ENCODE measurements at regions not wholly inside any gene's neighbourhood (a gene's known extent, or its start where the extent isn't known, plus 50 kb on each side); places are given as distances from the start of the nearest gene placed in this dataset.

DNA sequence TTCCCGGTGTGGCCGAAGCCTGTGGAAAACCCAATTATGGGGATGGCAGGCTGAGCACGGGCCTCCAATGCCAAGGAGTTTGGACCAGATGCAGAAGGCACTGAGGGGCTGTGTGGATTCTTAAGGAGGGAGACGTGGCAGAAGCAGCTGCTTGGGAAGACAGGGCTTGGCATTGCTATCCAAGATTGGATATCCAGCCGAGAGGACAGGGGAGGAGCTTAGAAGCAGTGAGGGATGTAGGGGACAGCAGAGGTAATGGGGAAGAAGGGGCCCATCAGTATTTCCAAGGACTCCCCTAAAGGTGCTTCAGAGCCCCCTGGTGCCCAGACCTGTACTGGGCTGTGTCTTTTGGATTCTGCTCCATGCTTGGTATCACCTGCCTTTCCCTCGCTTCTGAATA, 112.8 kb upstream of the TLE3 start:
- TF ChIP-seq, protein P1, sequence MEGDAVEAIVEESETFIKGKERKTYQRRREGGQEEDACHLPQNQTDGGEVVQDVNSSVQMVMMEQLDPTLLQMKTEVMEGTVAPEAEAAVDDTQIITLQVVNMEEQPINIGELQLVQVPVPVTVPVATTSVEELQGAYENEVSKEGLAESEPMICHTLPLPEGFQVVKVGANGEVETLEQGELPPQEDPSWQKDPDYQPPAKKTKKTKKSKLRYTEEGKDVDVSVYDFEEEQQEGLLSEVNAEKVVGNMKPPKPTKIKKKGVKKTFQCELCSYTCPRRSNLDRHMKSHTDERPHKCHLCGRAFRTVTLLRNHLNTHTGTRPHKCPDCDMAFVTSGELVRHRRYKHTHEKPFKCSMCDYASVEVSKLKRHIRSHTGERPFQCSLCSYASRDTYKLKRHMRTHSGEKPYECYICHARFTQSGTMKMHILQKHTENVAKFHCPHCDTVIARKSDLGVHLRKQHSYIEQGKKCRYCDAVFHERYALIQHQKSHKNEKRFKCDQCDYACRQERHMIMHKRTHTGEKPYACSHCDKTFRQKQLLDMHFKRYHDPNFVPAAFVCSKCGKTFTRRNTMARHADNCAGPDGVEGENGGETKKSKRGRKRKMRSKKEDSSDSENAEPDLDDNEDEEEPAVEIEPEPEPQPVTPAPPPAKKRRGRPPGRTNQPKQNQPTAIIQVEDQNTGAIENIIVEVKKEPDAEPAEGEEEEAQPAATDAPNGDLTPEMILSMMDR (IDR thresholded peaks at IDR 0.05; ENCODE audit: control extremely low read depth, extremely low read depth, low read depth, missing control alignments): no peak
- ChIA-PET POLR2A (no interaction called here), CTCF (no interaction called here)
- DNase-seq (ENCODE audit: extremely low spot score): no peak

DNA sequence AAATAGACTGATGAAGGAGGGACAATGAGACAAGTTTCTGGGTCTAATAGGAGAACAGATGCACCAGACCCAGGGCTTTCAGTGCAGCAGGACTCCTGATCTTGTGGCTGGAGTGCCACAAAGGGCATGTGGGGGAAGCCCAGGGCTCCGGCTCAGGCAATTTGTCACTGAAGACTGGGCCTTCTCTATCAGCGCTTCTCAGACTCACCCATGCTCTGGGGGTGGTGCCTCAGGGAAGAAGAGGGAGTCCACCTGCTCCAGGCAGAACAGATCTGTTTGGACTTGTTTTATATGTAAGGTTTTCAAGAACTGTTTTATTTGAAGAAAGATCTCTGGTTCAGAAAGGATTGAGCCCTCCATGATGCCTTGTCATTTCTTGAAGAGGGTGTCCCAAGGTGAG, 112.4 kb upstream of the TLE3 start:
- TF ChIP-seq, protein P1 (IDR thresholded peaks at IDR 0.05; ENCODE audit: control extremely low read depth, extremely low read depth, low read depth, missing control alignments): no peak
- no peak for DNase-seq (ENCODE audit: extremely low spot score)

DNA sequence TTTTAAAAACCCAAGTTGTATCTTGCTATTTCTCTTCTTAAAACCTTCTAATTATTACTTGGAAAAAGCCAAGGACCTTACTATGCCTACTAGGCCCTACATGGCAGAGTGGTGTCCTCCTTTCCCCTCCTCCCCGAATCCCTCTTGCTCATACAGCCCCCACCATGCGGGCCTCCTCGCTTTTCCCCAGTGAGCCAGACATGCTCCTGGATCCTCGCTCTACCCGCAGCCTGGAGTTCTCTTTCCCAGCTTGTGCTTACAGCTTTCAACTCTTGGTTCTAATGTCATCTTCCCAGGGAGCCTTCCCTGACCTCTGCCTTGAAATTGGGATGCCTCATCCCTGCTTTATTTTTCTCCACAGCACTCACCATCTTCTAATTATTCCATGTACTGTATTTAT, 111.8 kb upstream of the TLE3 start:
- TF ChIP-seq, protein P1 (IDR thresholded peaks at IDR 0.05; ENCODE audit: control extremely low read depth, extremely low read depth, low read depth, missing control alignments): no peak
- POLR2A ChIA-PET: no interaction called here
- no peak for DNase-seq (ENCODE audit: extremely low spot score)
- CTCF ChIA-PET: no interaction called here

More for the DNA sequence above, 112.4 kb upstream of the TLE3 start:
- POLR2A ChIA-PET: no interaction called here
- CTCF ChIA-PET: no interaction called here

DNA sequence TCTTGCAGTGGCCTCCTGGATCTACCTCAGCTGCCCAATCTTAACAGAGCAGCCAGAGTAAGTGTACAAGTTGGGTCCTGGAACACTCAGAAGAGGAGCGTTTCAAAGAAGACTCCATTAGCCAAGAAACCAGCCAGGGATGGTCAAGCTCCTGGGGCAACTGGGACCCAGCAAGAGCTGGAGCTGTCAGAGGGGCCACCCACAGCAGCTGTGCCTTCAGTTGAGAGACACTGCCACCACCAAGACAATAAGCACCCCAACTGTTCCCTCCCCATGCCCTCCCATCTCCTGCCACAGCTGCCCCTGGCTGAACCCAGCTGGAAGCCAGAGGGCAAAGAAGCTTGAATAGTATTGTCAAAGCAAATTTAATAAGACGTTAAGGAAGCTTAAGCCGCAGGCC, 110.6 kb upstream of the TLE3 start:
- CTCF ChIA-PET: interaction anchor here (1.4 kb wide), 2 partner anchors 10 to 18 kb away, joined by 3 to 4 read pairs; no protein-coding TSS in a partner anchor
- DNase-seq (ENCODE audit: extremely low spot score): no peak
- TF ChIP-seq, protein P1 (IDR thresholded peaks at IDR 0.05; ENCODE audit: control extremely low read depth, extremely low read depth, low read depth, missing control alignments): no peak
- POLR2A ChIA-PET: no interaction called here

DNA sequence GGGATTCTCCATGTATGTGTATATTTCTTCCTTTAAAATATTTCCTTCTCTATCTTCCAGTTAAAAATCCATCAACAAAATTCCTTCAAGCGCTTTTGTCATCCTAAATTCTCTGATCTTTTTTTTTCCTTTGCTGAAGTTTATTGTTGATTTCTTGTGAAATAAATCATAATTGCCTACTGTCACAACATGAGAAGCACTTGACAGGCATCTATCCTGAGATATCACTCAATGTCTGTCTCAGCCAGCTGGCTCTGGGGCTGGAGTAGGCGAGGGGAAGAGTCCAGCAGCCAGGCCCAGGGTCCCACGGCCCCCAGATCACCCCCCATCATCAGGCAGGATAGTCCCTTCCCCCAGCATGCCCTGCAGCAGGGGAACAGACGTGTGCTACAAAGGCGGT, 109.0 kb upstream of the TLE3 start:
- ChIA-PET CTCF (interaction anchor here (1.6 kb wide), 1 partner anchor 10 kb away, joined by 4 read pairs; no protein-coding TSS in a partner anchor), POLR2A (no interaction called here)
- TF ChIP-seq, protein P1 (IDR thresholded peaks at IDR 0.05; ENCODE audit: control extremely low read depth, extremely low read depth, low read depth, missing control alignments): no peak
- no peak for DNase-seq (ENCODE audit: extremely low spot score)

DNA sequence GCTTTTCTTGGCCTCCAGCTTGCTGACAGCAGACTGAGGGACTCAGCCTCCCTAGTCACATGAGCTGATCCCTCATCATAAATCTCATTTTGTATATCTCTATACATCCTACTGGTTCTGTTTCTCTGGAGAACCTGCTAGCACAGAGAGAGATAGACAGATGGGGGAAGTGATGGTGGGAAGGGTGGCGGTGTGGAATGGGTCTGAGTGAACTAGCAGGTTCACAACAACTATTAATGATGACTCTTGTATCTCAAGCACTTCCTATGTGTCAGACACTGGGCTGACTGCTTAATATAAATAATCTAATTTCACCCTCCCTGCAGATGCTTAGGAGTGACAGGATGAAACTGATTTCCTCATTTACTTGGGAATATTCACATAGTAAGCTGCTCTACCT, 106.9 kb upstream of the TLE3 start:
- POLR2A ChIA-PET: no interaction called here
- TF ChIP-seq, protein P1 (IDR thresholded peaks at IDR 0.05; ENCODE audit: control extremely low read depth, extremely low read depth, low read depth, missing control alignments): no peak
- CTCF ChIA-PET: no interaction called here
- no peak for DNase-seq (ENCODE audit: extremely low spot score)

All from GM10248 (cell line).